PFSK-1 (cell line): ENCODE measurements at regions not wholly inside any gene's neighbourhood (a gene's known extent, or its start where the extent isn't known, plus 50 kb on each side); places are given as distances from the start of the nearest gene placed in this dataset.

ENCODE experiments used
- FOXP2 ChIP-seq: optimal IDR thresholded peaks from 2 replicates; pipeline ENCODE3; 2011; ENCODE audit warnings: borderline replicate concordance, control low read depth, inconsistent platforms; ENCODE audit not compliant: insufficient read depth; ENCODE audit errors: extremely low read length, extremely low read depth
- POLR2AphosphoS5 ChIP-seq: IDR thresholded peaks from 2 replicates; pipeline ENCODE4 v1.6.1; 2012; ENCODE audit warnings: low read depth, mild to moderate bottlenecking, control low read depth, low read length, moderate library complexity
- REST ChIP-seq, 2 experiments: IDR thresholded peaks; 2 replicates each; pipeline versions ENCODE4 v1.6.1 to v1.8.0; 2011 to 2012; ENCODE audit warnings: low read depth in 2 of 2, low read length in 2 of 2, control low read depth in 1 of 2, inconsistent platforms in 1 of 2, mild to moderate bottlenecking in 1 of 2, moderate library complexity in 1 of 2; ENCODE audit not compliant: insufficient read depth in 1 of 2
- SIN3A ChIP-seq: IDR thresholded peaks from 2 replicates; pipeline ENCODE4 v1.6.1; 2012; ENCODE audit warnings: mild to moderate bottlenecking, low read length, moderate library complexity, borderline replicate concordance; ENCODE audit not compliant: insufficient read depth
- TAF1 ChIP-seq: IDR thresholded peaks from 2 replicates; pipeline ENCODE4 v1.6.1; 2012; ENCODE audit warnings: low read length, control low read depth, borderline replicate concordance; ENCODE audit not compliant: insufficient read depth

- no peak for TF ChIP-seq REST (IDR thresholded peaks at IDR 0.05; ENCODE audit: insufficient read depth in 1 of 2, low read depth in 2 of 2, low read length in 2 of 2)
- TF ChIP-seq POLR2AphosphoS5, result no peak
- no peak for TF ChIP-seq SIN3A
- TF ChIP-seq TAF1, result no peak
- TF ChIP-seq FOXP2, result no peak
Measured at GRCh38 chr13:62388515-62388914, 972.9 kb upstream of the PCDH20 start.
